ENCODE measurements at regions not wholly inside any gene's neighbourhood (a gene's known extent, or its start where the extent isn't known, plus 50 kb on each side); places are given as distances from the start of the nearest gene placed in this dataset.

GRCh38 chr3:104673981-104674380, 692.7 kb upstream of the ALCAM start:
- no peak overlapping the region for H3K27ac ChIP-seq
- TF ChIP-seq ZFX (IDR thresholded peaks at IDR 0.05; ENCODE audit: borderline replicate concordance) (no peak), CTCF (IDR thresholded peaks at IDR 0.05) (no peak)

DNA sequence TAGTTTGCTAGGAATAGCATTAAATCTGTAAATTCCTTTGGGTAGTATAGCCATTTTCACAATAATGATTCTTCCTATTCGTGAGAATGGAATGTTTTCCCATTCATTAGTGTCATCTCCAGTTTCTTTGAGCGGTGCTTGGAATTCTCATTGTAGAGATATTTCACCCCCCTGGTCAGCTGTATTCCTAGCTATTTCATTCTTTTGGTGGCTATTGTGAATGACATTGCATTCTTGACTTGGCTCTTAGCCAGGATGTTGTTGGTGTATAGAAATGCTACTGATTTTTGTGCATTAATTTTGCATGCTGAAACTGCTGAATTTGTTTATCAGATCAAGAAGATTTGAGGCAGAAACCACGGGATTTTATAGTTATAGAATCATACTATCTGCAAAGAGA, 690.5 kb upstream of the ALCAM start:
- TF ChIP-seq CTCF (IDR thresholded peaks at IDR 0.05): no peak
- TF ChIP-seq ZFX (IDR thresholded peaks at IDR 0.05; ENCODE audit: borderline replicate concordance): no peak

DNA sequence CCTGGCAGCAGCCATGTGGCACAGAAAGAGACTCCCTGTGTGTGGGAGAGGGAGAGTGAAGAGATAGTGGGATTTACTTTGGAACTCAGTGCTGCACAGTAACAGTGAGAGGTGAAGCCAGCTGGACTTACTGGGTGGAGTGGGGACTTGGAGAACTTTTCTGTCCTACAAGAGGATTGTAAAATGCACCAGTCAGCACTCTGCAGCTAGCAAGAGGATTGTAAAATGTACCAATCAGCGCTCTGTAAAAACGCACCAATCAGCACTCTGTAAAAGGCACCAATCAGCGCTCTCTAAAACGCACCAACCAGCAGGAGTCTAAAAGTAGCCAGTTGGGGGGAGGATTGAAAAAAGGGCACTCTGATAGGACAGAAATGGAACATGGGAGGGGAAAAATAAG, 688.8 kb upstream of the ALCAM start:
- no peak overlapping the region for H3K27ac ChIP-seq
- TF ChIP-seq ZFX (IDR thresholded peaks at IDR 0.05; ENCODE audit: borderline replicate concordance) (no peak), CTCF (IDR thresholded peaks at IDR 0.05) (no peak)

More for the DNA sequence above, 690.5 kb upstream of the ALCAM start:
- H3K27ac ChIP-seq: no peak overlapping the region

GRCh38 chr3:104685492-104685891, 681.2 kb upstream of the ALCAM start:
- TF ChIP-seq ZFX (IDR thresholded peaks at IDR 0.05; ENCODE audit: borderline replicate concordance): no peak
- TF ChIP-seq CTCF (IDR thresholded peaks at IDR 0.05): no peak
- no peak overlapping the region for H3K27ac ChIP-seq

DNA sequence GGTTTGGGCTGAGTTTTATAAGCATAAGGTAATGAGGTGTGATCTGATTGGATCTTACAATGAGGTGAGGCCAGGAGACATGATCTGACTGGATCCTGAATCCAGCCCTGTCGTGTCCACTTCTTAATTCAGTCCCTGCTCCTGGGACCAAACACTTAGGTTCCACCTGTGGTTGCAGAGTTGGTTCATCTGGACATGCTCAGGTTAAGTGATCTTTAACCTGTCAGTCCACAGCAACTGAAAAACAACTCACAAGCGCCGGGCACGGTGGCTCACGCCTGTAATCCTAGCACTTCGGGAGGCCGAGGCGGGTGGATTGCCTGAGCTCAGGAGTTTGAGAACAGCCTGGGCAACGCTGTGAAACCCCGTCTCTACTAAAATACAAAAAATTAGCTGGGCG, 679.3 kb upstream of the ALCAM start:
- TF ChIP-seq ZFX (IDR thresholded peaks at IDR 0.05; ENCODE audit: borderline replicate concordance) (no peak), CTCF (IDR thresholded peaks at IDR 0.05) (no peak)
- H3K27ac ChIP-seq: no peak overlapping the region

DNA sequence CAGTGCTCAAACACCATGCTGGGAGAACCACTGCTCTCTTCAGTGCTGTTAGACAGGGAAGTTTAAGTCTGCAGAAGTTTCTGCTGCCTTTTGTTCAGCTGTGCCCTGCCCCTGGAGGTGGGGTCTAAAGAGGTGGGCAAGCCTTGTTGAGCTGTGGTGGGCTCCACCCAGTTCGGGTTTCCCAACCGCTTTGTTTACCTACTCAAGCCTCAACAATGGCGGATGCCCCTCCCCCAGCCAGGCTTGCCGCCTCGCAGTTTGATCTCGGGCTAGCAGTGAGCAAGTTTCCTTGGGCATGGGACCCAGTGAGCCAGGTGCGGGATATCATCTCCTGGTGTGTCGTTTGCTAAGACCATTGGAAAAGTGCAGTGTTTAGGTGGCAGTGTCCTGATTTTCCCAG, 670.2 kb upstream of the ALCAM start:
- H3K27ac ChIP-seq: no peak overlapping the region
- TF ChIP-seq ZFX (IDR thresholded peaks at IDR 0.05; ENCODE audit: borderline replicate concordance) (no peak), CTCF (IDR thresholded peaks at IDR 0.05) (no peak)

- no peak overlapping the region for H3K27ac ChIP-seq
- TF ChIP-seq CTCF (IDR thresholded peaks at IDR 0.05) (no peak), ZFX (IDR thresholded peaks at IDR 0.05; ENCODE audit: borderline replicate concordance) (no peak)
Measured at GRCh38 chr3:104711406-104711805, 655.3 kb upstream of the ALCAM start.

Measured in 22Rv1 (cell line).